GM12892 (cell line): ENCODE measurements at regions not wholly inside any gene's neighbourhood (a gene's known extent, or its start where the extent isn't known, plus 50 kb on each side); places are given as distances from the start of the nearest gene placed in this dataset.
"Not testable (repeated sequence)": the region's sequence is repeated elsewhere in the genome, so short reads cannot be mapped to it uniquely, and the experiment has no call there.

Source experiments
- DNase-seq: peaks from one replicate; pipeline ENCODE4 v3.0.0; 2011; ENCODE audit not compliant: insufficient read length
- FAIRE-seq: peaks from 2 replicates; lab custom pipeline; 2011; peaks lifted over from hg19 to GRCh38; lab: Jason Lieb, UNC
- POLR2A ChIP-seq: IDR thresholded peaks from 2 replicates; pipeline ENCODE4 v1.6.1; 2011; ENCODE audit warnings: low read depth, low read length, control low read depth
- POLR2AphosphoS5 ChIP-seq: IDR thresholded peaks from 2 replicates; pipeline ENCODE4 v1.6.1; 2011; ENCODE audit warnings: low read depth, low read length, control low read depth
- TAF1 ChIP-seq: IDR thresholded peaks from 2 replicates; pipeline ENCODE4 v1.6.1; 2011; ENCODE audit warnings: low read depth, mild to moderate bottlenecking, control low read depth, low read length, borderline replicate concordance

- DNase-seq (no peak), FAIRE-seq (no peak)
- TF ChIP-seq POLR2A (no peak), TAF1 (no peak)
Measured at GRCh38 chr2:3105814-3106569, 271.6 kb downstream of the EIPR1 start.

- not testable (repeated sequence) for DNase-seq, FAIRE-seq
Measured at GRCh38 chr2:3104958-3105813, 272.4 kb downstream of the EIPR1 start.

GRCh38 chr2:3104261-3104660 lies 273.4 kb downstream of the EIPR1 start:
- DNase-seq, result no peak
- no peak for FAIRE-seq
- TF ChIP-seq TAF1 (no peak), POLR2AphosphoS5 (no peak), POLR2A (no peak)

GRCh38 chr2:3102922-3103569 lies 274.6 kb downstream of the EIPR1 start:
- FAIRE-seq, result no peak
- DNase-seq, result no peak
- no peak for TF ChIP-seq POLR2A

- FAIRE-seq, result no peak
- DNase-seq, result no peak
- no peak for TF ChIP-seq POLR2AphosphoS5
- no peak for TF ChIP-seq POLR2A
- TF ChIP-seq TAF1, result no peak
Measured at GRCh38 chr2:3102081-3102921, 275.3 kb downstream of the EIPR1 start.

GRCh38 chr2:3101016-3101942 lies 276.3 kb downstream of the EIPR1 start:
- DNase-seq (no peak), FAIRE-seq (no peak)
- TF ChIP-seq TAF1 (no peak), POLR2AphosphoS5 (no peak)

GRCh38 chr2:3100386-3100785 lies 277.2 kb downstream of the EIPR1 start:
- FAIRE-seq, result no peak
- DNase-seq, result no peak
- no peak for TF ChIP-seq POLR2A
- no peak for TF ChIP-seq TAF1
- no peak for TF ChIP-seq POLR2AphosphoS5

- FAIRE-seq (no peak), DNase-seq (no peak)
- TF ChIP-seq POLR2A (no peak), POLR2AphosphoS5 (no peak), TAF1 (no peak)
Measured at GRCh38 chr2:3099860-3100234, 277.8 kb downstream of the EIPR1 start.

- no peak for TF ChIP-seq POLR2AphosphoS5
- TF ChIP-seq POLR2A, result no peak
- TF ChIP-seq TAF1, result no peak
- FAIRE-seq (no peak), DNase-seq (no peak)
Measured at GRCh38 chr2:3099145-3099859, 278.3 kb downstream of the EIPR1 start.

- DNase-seq (no peak), FAIRE-seq (no peak)
- TF ChIP-seq POLR2AphosphoS5, result no peak
Measured at GRCh38 chr2:3098231-3098630, 279.4 kb downstream of the EIPR1 start.
